GM21515 (cell line): ENCODE measurements at regions not wholly inside any gene's neighbourhood (a gene's known extent, or its start where the extent isn't known, plus 50 kb on each side); places are given as distances from the start of the nearest gene placed in this dataset.
"Not testable (repeated sequence)": the region's sequence is repeated elsewhere in the genome, so short reads cannot be mapped to it uniquely, and the experiment has no call there.

ENCODE experiments used
- ATAC-seq: cut with Tn5 transposase; IDR thresholded peaks from one replicate; pipeline ENCODE4 v1.9.1; 2021; ENCODE audit not compliant: unreplicated experiment

GRCh38 chr7:51847461-51848134, 531.0 kb upstream of the COBL start:
- ATAC-seq: no peak

GRCh38 chr7:51839130-51839529, 522.5 kb upstream of the COBL start:
- ATAC-seq: not testable (repeated sequence)

- ATAC-seq: no peak
Observed at GRCh38 chr7:51827631-51828030, 511.0 kb upstream of the COBL start.

- no peak for ATAC-seq
Observed at GRCh38 chr7:51824050-51824449, 507.4 kb upstream of the COBL start.

- no peak for ATAC-seq
Observed at GRCh38 chr7:51823437-51823836, 506.8 kb upstream of the COBL start.

- ATAC-seq: no peak
Observed at GRCh38 chr7:51817694-51818225, 501.2 kb upstream of the COBL start.

GRCh38 chr7:51805783-51806431, 489.3 kb upstream of the COBL start:
- ATAC-seq: not testable (repeated sequence)

- ATAC-seq: no peak
Observed at GRCh38 chr7:51802718-51803117, 486.1 kb upstream of the COBL start.

GRCh38 chr7:51797371-51797770, 480.8 kb upstream of the COBL start:
- ATAC-seq: no peak

GRCh38 chr7:51792796-51793195, 476.2 kb upstream of the COBL start:
- no peak for ATAC-seq

- no peak for ATAC-seq
Observed at GRCh38 chr7:51789489-51789888, 472.9 kb upstream of the COBL start.

GRCh38 chr7:51786284-51786683, 469.7 kb upstream of the COBL start:
- ATAC-seq: no peak

GRCh38 chr7:51785876-51786275, 469.3 kb upstream of the COBL start:
- ATAC-seq: no peak

- ATAC-seq: no peak
Observed at GRCh38 chr7:51785171-51785570, 468.6 kb upstream of the COBL start.

GRCh38 chr7:51783241-51783640, 466.6 kb upstream of the COBL start:
- no peak for ATAC-seq

- no peak for ATAC-seq
Observed at GRCh38 chr7:51778121-51778520, 461.5 kb upstream of the COBL start.

GRCh38 chr7:51774178-51774577, 457.6 kb upstream of the COBL start:
- ATAC-seq: no peak

- ATAC-seq: no peak
Observed at GRCh38 chr7:51772190-51772589, 455.6 kb upstream of the COBL start.

GRCh38 chr7:51764976-51765375, 448.4 kb upstream of the COBL start:
- ATAC-seq: no peak

- ATAC-seq: no peak
Observed at GRCh38 chr7:51759985-51760384, 443.4 kb upstream of the COBL start.

- no peak for ATAC-seq
Observed at GRCh38 chr7:51757960-51758359, 441.4 kb upstream of the COBL start.

GRCh38 chr7:51732951-51733350, 416.3 kb upstream of the COBL start:
- ATAC-seq: no peak

- ATAC-seq: no peak
Observed at GRCh38 chr7:51732116-51732515, 415.5 kb upstream of the COBL start.
